Body of pancreas (tissue), 4 donors: ENCODE measurements at regions not wholly inside any gene's neighbourhood (a gene's known extent, or its start where the extent isn't known, plus 50 kb on each side); places are given as distances from the start of the nearest gene placed in this dataset.
"Not testable (repeated sequence)": the region's sequence is repeated elsewhere in the genome, so short reads cannot be mapped to it uniquely, and the experiment has no call there.

Experiments used
- POLR2A ChIP-seq, 3 donors: fragments of 450-650 bp; IDR thresholded peaks; one replicate each; pipeline ENCODE4 v1.6.1; 2016; ENCODE audit warnings: antibody characterized with exemption in 3 of 3, mild to moderate bottlenecking in 2 of 3
- TF ChIP-seq, protein P1 (sequence below), 7 experiments: fragments of 450-650 bp in 4 of 7; fragments of 200-600 bp in 3 of 7; sonication (generic) in 3 of 7; IDR thresholded peaks; one replicate each; pipeline ENCODE4 v1.5.1; 2016 to 2019; ENCODE audit warnings: antibody characterized with exemption in 7 of 7

DNA sequence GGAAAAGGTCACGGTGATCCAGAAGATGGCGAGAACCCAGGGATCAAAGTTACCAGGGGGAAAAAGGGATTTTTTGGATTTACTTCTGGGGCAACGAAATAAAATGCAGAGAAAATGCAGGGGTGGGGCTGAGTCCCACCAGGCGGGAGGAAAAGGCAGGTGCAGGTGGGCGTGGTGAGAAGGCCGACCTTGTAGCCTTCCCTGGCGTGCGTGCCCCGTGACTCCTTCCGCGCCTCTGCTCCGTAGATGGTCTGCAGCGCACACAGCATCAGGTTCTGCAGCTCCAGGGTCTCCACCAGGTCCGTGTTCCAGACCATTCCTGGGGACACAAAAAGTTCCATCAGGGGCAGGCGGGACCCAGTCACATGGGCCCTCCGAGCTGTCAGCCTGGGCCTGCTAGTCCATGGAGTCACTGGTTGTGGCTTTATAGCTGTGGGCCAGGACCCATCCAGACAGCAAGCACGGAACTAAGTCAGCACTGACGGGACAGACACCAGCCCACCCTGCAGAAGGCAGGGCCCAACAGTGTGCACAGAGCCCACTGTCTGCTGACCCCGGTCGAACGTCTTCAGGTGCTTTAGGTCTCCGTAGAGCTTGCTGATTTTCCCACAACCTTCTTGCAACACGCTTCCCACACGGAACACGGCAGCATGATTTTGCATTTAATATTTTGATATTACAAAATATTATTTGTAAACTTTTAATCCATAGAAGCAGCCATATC, 52.4 kb upstream of the LPCAT1 start:
- TF ChIP-seq, protein P1, sequence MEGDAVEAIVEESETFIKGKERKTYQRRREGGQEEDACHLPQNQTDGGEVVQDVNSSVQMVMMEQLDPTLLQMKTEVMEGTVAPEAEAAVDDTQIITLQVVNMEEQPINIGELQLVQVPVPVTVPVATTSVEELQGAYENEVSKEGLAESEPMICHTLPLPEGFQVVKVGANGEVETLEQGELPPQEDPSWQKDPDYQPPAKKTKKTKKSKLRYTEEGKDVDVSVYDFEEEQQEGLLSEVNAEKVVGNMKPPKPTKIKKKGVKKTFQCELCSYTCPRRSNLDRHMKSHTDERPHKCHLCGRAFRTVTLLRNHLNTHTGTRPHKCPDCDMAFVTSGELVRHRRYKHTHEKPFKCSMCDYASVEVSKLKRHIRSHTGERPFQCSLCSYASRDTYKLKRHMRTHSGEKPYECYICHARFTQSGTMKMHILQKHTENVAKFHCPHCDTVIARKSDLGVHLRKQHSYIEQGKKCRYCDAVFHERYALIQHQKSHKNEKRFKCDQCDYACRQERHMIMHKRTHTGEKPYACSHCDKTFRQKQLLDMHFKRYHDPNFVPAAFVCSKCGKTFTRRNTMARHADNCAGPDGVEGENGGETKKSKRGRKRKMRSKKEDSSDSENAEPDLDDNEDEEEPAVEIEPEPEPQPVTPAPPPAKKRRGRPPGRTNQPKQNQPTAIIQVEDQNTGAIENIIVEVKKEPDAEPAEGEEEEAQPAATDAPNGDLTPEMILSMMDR (IDR thresholded peaks at IDR 0.05), result not testable (repeated sequence)
- TF ChIP-seq POLR2A (IDR thresholded peaks at IDR 0.05), result not testable (repeated sequence)
